Adrenal gland (tissue), 5 donors: ENCODE measurements at regions not wholly inside any gene's neighbourhood (a gene's known extent, or its start where the extent isn't known, plus 50 kb on each side); places are given as distances from the start of the nearest gene placed in this dataset.

ENCODE experiments used
- CTCF ChIP-seq, 6 experiments: fragments of 450-650 bp in 4 of 6; fragments of 200-600 bp in 2 of 6; sonication (generic) in 1 of 6; IDR thresholded peaks; 1 replicate in 5 of 6; 2 replicates in 1 of 6; pipeline versions ENCODE4 v1.5.1 to v1.8.0; 2016 to 2021; ENCODE audit warnings: antibody characterized with exemption in 6 of 6, mild to moderate bottlenecking in 2 of 6, moderate library complexity in 1 of 6
- POLR2A ChIP-seq, 2 donors: fragments of 450-650 bp; IDR thresholded peaks; one replicate each; pipeline ENCODE4 v1.6.1; 2017; ENCODE audit warnings: antibody characterized with exemption in 2 of 2, mild to moderate bottlenecking in 2 of 2, moderate library complexity in 1 of 2
- donor health status: DM: no; HTN: no; CAD: no.

GRCh38 chr14:97315790-97316189 is 518.6 kb downstream of the VRK1 start:
- TF ChIP-seq POLR2A (IDR thresholded peaks at IDR 0.05): no peak
- TF ChIP-seq CTCF (IDR thresholded peaks at IDR 0.05): no peak
